ENCODE measurements at regions not wholly inside any gene's neighbourhood (a gene's known extent, or its start where the extent isn't known, plus 50 kb on each side); places are given as distances from the start of the nearest gene placed in this dataset.

GRCh38 chr20:12531626-12532025 lies 477.1 kb upstream of the SPTLC3 start:
- H4K20me1 ChIP-seq (ENCODE audit: control insufficient read depth, extremely low read depth, insufficient read depth, low read length): no peaks in the 10 kb centered on the region
- no peaks in the 10 kb centered on the region for H3K9me3 ChIP-seq (ENCODE audit: control insufficient read depth, low read depth, low read length)
- no peaks in the 10 kb centered on the region for H3K4me1 ChIP-seq (ENCODE audit: control insufficient read depth, extremely low read depth, insufficient read depth, low read length)
- no peaks in the 10 kb centered on the region for H3K9me1 ChIP-seq (ENCODE audit: control insufficient read depth, extremely low read depth, insufficient read depth, low read length)
- H3K4me3 ChIP-seq (ENCODE audit: control insufficient read depth in 2 of 3, extremely low read depth in 1 of 3, insufficient read depth in 2 of 3, low read depth in 1 of 3, low read length in 3 of 3): no peak overlapping the region
- dilution Hi-C loops (cut with MboI; ENCODE audit: extremely low pct_ligation_motif_present, low sequenced_read_pairs): no loop called here
- no peak overlapping the region for H3K27ac ChIP-seq (ENCODE audit: control insufficient read depth, insufficient read depth, low read length)
- H3K9ac ChIP-seq (ENCODE audit: control insufficient read depth, extremely low read depth, insufficient read depth, low read length): no peak overlapping the region
- TF ChIP-seq EZH2 (IDR thresholded peaks at IDR 0.05; ENCODE audit: low read length) (no peak), CTCF (optimal IDR thresholded peaks at IDR 0.05 in 1 of 3, IDR thresholded peaks at IDR 0.05 in 1 of 3, conservative IDR thresholded peaks at IDR 0.05 in 1 of 3; ENCODE audit: extremely low read depth in 1 of 3, insufficient read depth in 2 of 3, low read length in 3 of 3) (no peak)
- no peak overlapping the region for H3K4me2 ChIP-seq (ENCODE audit: control insufficient read depth, extremely low read depth, insufficient read depth, low read depth, low read length)
- DNase-seq (ENCODE audit: low read depth, low spot score) (no peak), FAIRE-seq (no peak)
- peaks cover 3% of the 10 kb centered on the region for H3K27me3 ChIP-seq (ENCODE audit: control insufficient read depth, extremely low read depth, insufficient read depth, low read length)
- H3K36me3 ChIP-seq (ENCODE audit: control insufficient read depth in 2 of 2, extremely low read depth in 1 of 2, insufficient read depth in 2 of 2, low read length in 2 of 2): no peaks in the 10 kb centered on the region
- H2AFZ ChIP-seq (ENCODE audit: control insufficient read depth, low read length): no peak overlapping the region
- H3K79me2 ChIP-seq (ENCODE audit: control insufficient read depth, insufficient read depth, low read length): no peaks in the 10 kb centered on the region

GRCh38 chr20:12535316-12535715 lies 473.5 kb upstream of the SPTLC3 start:
- no peaks in the 10 kb centered on the region for H3K4me1 ChIP-seq (ENCODE audit: control insufficient read depth, extremely low read depth, insufficient read depth, low read length)
- TF ChIP-seq EZH2 (IDR thresholded peaks at IDR 0.05; ENCODE audit: low read length) (no peak), CTCF (optimal IDR thresholded peaks at IDR 0.05 in 1 of 3, IDR thresholded peaks at IDR 0.05 in 1 of 3, conservative IDR thresholded peaks at IDR 0.05 in 1 of 3; ENCODE audit: extremely low read depth in 1 of 3, insufficient read depth in 2 of 3, low read length in 3 of 3) (no peak)
- no peak for FAIRE-seq
- H3K4me3 ChIP-seq (ENCODE audit: control insufficient read depth in 2 of 3, extremely low read depth in 1 of 3, insufficient read depth in 2 of 3, low read depth in 1 of 3, low read length in 3 of 3): no peak overlapping the region
- H3K36me3 ChIP-seq (ENCODE audit: control insufficient read depth in 2 of 2, extremely low read depth in 1 of 2, insufficient read depth in 2 of 2, low read length in 2 of 2): no peaks in the 10 kb centered on the region
- H4K20me1 ChIP-seq (ENCODE audit: control insufficient read depth, extremely low read depth, insufficient read depth, low read length): no peaks in the 10 kb centered on the region
- peaks cover 3% of the 10 kb centered on the region for H3K27me3 ChIP-seq (ENCODE audit: control insufficient read depth, extremely low read depth, insufficient read depth, low read length)
- no peaks in the 10 kb centered on the region for H3K9me3 ChIP-seq (ENCODE audit: control insufficient read depth, low read depth, low read length)
- no peak overlapping the region for H3K9ac ChIP-seq (ENCODE audit: control insufficient read depth, extremely low read depth, insufficient read depth, low read length)
- no peak overlapping the region for H3K4me2 ChIP-seq (ENCODE audit: control insufficient read depth, extremely low read depth, insufficient read depth, low read depth, low read length)
- DNase-seq (ENCODE audit: low read depth, low spot score): no peak
- no peaks in the 10 kb centered on the region for H3K9me1 ChIP-seq (ENCODE audit: control insufficient read depth, extremely low read depth, insufficient read depth, low read length)
- no peak overlapping the region for H2AFZ ChIP-seq (ENCODE audit: control insufficient read depth, low read length)
- dilution Hi-C loops (cut with MboI; ENCODE audit: extremely low pct_ligation_motif_present, low sequenced_read_pairs): no loop called here
- H3K27ac ChIP-seq (ENCODE audit: control insufficient read depth, insufficient read depth, low read length): no peak overlapping the region
- no peaks in the 10 kb centered on the region for H3K79me2 ChIP-seq (ENCODE audit: control insufficient read depth, insufficient read depth, low read length)
